Right renal pelvis (tissue), 4 donors: ENCODE measurements at regions not wholly inside any gene's neighbourhood (a gene's known extent, or its start where the extent isn't known, plus 50 kb on each side); places are given as distances from the start of the nearest gene placed in this dataset.

Experiments
- DNase-seq, 4 donors: peaks; one replicate each; pipeline ENCODE4 v3.0.0-alpha.2; 2013; ENCODE audit warnings: low read depth in 4 of 4, low spot score in 3 of 4, missing footprints in 1 of 4

DNA sequence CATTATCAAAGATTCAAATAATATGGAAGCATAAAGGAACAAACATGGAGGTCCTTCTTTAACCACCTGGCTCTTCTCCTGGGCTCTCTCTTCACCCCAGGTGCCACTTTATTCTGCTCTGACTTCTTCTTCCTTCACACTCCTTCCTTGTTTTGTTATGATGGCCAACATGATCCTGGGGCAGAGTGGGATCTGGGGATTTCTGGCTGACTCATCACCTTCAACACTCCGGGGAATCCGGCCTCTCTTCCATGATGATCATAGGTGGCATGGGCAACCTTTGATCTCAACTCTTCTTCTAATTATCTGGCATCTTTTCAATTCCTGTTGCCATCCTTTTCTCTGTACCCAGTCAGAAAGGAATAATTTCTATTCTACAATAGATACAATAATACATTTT lies 62.1 kb upstream of the TRPC7 start:
- no peak for DNase-seq

DNA sequence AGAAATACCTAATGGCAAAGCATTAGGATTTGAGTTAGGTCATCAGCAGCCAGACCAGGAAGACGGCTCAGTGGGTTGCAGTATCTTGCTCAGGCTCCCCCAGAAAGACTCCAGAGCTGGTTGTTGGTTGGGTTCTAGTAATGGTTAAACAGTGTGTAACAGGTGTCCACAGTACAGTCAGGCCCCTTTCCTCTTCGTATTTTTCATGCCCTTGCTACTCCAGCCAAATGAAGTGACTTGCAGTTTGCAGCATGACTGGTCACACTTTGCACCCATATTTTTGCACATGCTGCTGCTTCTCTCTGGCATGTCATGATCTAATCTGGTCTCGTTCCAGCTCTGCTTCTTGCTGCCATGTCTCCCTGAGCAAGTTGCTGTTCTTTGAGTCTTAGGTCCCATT lies 60.6 kb upstream of the TRPC7 start:
- DNase-seq, result no peak

DNA sequence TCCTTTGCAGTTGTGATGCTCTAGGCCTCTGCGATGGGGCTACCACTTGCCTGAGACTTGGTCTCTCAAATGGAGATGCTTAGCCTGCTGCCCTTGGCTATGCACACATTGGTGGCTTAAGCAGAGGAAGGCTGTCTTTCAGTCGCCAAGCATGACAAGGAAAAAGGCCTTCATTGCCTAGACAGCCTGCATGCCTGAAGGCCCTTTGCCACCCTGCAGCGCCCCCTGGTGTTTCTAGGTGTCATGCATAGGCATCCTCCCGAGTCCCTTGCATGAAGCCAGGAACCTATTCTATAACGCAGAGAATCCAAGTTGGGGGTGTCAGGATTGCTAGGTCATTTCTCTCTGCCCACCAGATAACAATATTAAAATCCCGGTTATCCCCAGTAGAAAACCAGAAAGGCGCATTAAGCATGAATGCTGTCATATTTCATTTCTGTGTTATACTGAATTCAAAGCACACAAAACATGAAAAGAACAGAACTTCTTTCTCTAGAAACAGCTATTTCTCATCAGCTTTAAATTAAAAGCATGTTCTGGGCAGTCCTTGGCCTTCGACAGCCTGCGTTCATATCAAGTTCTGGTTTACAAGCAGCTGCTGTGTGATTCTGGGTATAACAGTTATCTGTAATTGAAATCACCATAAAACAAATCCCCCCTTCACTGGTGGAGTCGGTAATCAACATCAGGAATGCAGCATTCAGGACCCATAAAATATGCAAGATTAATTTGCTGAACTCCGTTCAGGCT lies 59.7 kb upstream of the TRPC7 start:
- DNase-seq, result peak; percentile 64 to 76 (median 70)

DNA sequence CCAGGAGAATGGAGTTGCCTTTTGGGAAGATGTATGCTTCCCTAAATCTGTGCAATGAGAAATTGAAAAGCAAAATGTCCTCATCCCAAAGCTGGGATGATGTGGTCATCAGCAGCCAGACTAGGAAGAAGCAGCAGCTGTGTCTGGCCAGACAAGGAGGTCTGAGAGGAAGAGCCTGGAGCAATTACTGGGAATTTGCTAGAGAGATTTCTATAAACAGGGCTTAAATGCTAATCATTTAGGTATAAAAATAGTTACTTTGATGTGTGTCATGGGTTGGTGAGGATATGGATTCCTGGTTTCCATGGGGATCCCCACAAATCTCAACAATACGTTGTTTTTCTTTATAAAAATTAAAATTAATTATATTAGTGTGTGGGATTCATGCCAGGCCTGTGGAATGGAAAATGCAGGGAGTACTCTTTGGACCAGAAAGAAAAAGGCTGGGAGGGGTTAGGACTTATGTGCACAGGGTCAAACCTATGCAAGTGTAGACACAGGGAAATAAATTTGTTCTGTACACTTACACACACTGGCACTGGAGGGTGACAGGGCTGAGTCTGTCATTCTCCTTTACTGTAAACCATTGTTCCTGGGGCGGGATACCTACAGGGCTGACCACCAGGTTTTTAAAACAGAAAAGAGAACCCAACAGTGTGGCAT lies 58.7 kb upstream of the TRPC7 start:
- no peak for DNase-seq

DNA sequence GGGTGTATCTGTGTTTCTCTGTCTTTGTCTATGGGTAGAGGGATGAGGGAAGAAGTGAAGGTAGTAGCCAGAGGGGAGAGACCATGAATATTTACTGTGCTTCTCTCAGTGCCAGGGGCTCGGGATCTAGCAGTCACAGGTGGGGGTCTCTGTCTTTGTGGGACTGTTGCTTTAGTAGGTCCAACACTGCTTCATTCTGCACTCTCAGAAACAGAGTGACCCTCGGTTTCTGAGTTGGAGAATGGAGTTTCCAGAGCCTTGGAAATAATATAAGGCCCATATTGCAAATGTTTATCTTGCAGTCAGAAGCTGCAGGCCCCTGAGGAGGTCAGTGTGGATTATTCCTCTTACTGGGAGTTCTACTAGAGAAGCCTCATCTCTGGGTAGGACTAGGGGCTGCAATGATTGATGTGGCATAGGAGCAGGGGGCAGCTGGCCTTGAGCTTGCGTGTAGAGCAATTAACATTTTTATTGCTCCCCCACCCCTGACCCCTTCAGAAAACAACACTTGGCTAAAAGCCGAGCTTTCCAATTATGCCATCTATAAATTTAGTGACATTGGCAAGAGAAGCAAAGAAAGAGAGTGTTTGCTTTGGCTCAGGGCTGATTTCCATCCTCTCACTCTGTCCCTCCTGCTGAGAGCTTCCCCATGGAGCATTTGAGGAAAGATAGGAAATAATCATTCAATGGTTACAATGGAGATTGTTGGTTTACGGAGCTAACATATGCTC lies 55.0 kb upstream of the TRPC7 start:
- DNase-seq, result peak in 1 of 4 donors; percentile 59

DNA sequence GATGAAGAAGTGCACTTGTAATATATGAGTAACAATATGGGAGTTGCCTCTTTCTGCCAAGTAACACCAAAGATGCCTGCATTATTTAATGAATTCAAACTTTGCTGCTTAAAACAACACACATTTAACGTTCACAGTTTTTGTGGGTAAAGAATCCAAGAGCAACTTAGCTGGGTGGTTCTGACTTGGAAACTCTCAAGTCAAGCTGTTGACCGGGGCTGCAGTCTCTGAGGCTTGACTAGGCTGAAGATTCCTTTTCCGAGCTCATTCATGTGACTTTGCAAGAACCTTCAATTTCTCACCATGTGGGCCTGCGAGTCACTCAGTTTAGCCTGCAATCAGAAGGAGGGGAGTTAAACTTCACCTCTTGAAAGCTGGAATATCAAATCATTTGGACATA lies 53.0 kb upstream of the TRPC7 start:
- no peak for DNase-seq
